ENCODE measurements at regions not wholly inside any gene's neighbourhood (a gene's known extent, or its start where the extent isn't known, plus 50 kb on each side); places are given as distances from the start of the nearest gene placed in this dataset.

DNA sequence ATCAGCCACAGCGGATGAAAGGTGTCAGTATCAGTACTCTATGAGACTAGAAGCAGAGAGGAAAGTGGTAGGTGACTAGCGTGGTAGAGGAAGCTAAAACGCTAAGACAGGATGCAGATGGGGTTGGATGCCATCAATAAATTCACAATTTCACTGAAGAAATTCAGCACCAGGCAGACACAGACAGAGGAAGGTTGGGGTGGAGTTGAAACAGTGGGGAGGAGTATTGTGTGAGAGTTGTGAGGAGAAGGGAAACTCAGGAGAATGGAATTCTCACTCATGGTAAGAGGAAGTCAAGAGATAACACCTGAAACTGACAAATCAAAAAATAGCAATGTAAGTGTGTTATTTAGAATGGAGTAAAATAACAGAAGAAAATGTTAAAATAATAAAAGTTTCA is 208.5 kb upstream of the DAB1 start:
- no peak for DNase-seq (ENCODE audit: extremely low spot score)
- POLR2A ChIA-PET: no interaction called here
- CTCF ChIA-PET: interaction anchor here (1.5 kb wide), 1 partner anchor 9 kb away, joined by 3 read pairs; no protein-coding TSS in a partner anchor
- TF ChIP-seq, protein P1, sequence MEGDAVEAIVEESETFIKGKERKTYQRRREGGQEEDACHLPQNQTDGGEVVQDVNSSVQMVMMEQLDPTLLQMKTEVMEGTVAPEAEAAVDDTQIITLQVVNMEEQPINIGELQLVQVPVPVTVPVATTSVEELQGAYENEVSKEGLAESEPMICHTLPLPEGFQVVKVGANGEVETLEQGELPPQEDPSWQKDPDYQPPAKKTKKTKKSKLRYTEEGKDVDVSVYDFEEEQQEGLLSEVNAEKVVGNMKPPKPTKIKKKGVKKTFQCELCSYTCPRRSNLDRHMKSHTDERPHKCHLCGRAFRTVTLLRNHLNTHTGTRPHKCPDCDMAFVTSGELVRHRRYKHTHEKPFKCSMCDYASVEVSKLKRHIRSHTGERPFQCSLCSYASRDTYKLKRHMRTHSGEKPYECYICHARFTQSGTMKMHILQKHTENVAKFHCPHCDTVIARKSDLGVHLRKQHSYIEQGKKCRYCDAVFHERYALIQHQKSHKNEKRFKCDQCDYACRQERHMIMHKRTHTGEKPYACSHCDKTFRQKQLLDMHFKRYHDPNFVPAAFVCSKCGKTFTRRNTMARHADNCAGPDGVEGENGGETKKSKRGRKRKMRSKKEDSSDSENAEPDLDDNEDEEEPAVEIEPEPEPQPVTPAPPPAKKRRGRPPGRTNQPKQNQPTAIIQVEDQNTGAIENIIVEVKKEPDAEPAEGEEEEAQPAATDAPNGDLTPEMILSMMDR (IDR thresholded peaks at IDR 0.05; ENCODE audit: control extremely low read depth, extremely low read depth, low read depth, missing control alignments): no peak

GRCh38 chr1:57627612-57628011 is 203.8 kb upstream of the DAB1 start:
- ChIA-PET POLR2A (no interaction called here), CTCF (no interaction called here)
- no peak for DNase-seq (ENCODE audit: extremely low spot score)
- TF ChIP-seq, protein P1 (IDR thresholded peaks at IDR 0.05; ENCODE audit: control extremely low read depth, extremely low read depth, low read depth, missing control alignments): no peak

DNA sequence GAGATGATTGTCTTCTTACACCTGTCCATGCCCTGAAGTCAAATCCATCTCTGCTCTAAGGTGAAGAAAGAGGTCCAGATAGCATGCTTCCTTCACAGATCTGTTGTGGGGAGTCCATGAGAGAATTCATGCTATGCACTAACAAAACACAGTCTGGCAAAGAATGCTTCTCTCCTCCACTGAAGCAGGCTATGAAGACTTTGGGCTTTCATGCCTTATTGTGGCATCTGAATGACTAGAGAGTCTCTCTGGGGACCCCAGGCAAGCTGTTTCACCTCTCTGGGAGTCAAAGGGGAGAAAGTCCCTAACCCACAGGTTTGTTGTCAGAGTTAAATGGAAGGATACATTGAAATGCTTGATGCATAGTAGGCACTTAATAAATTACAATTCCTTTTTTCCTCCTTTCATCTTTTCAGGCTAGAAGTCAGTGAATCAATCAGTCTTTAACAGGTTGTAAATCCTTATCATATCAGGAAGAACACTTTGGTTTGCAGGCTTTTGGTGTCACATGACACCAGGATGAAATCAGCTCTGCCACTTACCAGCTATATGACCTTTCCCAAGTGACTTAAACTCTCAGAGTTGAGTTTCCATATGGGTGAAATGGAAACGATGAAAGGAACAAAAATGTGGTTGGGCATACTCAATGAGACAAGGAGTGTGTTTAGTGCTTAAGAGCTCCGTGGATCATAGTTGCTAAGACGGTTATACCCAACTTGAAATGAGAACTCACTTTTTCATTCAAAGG is 200.1 kb upstream of the DAB1 start:
- POLR2A ChIA-PET: no interaction called here
- no peak for DNase-seq (ENCODE audit: extremely low spot score)
- TF ChIP-seq, protein P1 (IDR thresholded peaks at IDR 0.05; ENCODE audit: control extremely low read depth, extremely low read depth, low read depth, missing control alignments): no peak
- CTCF ChIA-PET: no interaction called here

- ChIA-PET CTCF (no interaction called here), POLR2A (no interaction called here)
- TF ChIP-seq, protein P1 (IDR thresholded peaks at IDR 0.05; ENCODE audit: control extremely low read depth, extremely low read depth, low read depth, missing control alignments): no peak
- no peak for DNase-seq (ENCODE audit: extremely low spot score)
These were observed 199.4 kb upstream of the DAB1 start for GRCh38 chr1:57623039-57623790.

- POLR2A ChIA-PET: no interaction called here
- CTCF ChIA-PET: interaction anchor here (1.0 kb wide), 2 partner anchors 9 to 15 kb away, joined by 3 to 6 read pairs; no protein-coding TSS in a partner anchor
- no peak for DNase-seq (ENCODE audit: extremely low spot score)
- TF ChIP-seq, protein P1 (IDR thresholded peaks at IDR 0.05; ENCODE audit: control extremely low read depth, extremely low read depth, low read depth, missing control alignments): no peak
These were observed 197.9 kb upstream of the DAB1 start for GRCh38 chr1:57621776-57622175.

DNA sequence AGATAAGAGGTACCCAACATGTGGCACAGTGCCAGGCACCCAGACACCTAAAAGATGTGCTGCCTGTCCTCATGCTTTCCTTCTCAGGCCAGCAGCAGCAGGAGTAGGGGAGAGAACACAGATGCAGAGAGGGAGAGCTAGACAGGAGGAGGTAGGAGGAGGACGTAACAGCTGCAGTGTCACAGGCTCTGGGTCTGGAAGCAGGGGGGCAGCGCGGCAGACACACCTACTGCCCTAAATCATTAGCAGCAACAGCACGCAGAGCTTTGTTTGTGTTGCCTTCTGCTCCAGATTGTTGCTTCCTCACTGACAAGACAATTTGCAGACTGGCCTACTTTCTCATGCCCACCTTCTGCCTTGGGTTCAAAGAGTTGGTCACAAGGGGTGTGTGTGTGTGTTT is 196.7 kb upstream of the DAB1 start:
- TF ChIP-seq, protein P1 (IDR thresholded peaks at IDR 0.05; ENCODE audit: control extremely low read depth, extremely low read depth, low read depth, missing control alignments): no peak
- CTCF ChIA-PET: no interaction called here
- no peak for DNase-seq (ENCODE audit: extremely low spot score)
- POLR2A ChIA-PET: no interaction called here

Data from GM10248 (cell line).